Left renal pelvis (tissue), 4 donors: ENCODE measurements at regions not wholly inside any gene's neighbourhood (a gene's known extent, or its start where the extent isn't known, plus 50 kb on each side); places are given as distances from the start of the nearest gene placed in this dataset.

Experiments
- DNase-seq, 4 donors: peaks; one replicate each; pipeline ENCODE4 v3.0.0-alpha.2; 2013; ENCODE audit warnings: low read depth in 4 of 4, low spot score in 3 of 4

GRCh38 chr7:45976485-45976856 is 55.4 kb upstream of the IGFBP3 start:
- no peak for DNase-seq

GRCh38 chr7:45975847-45976484 is 54.9 kb upstream of the IGFBP3 start:
- no peak for DNase-seq

- DNase-seq: no peak
Measured at GRCh38 chr7:45975367-45975766, 54.3 kb upstream of the IGFBP3 start.

- no peak for DNase-seq
Measured at GRCh38 chr7:45974540-45975360, 53.7 kb upstream of the IGFBP3 start.

GRCh38 chr7:45973725-45974532 is 52.9 kb upstream of the IGFBP3 start:
- no peak for DNase-seq

GRCh38 chr7:45972629-45973312 is 51.7 kb upstream of the IGFBP3 start:
- no peak for DNase-seq

- no peak for DNase-seq
Measured at GRCh38 chr7:45971661-45972175, 50.6 kb upstream of the IGFBP3 start.

- DNase-seq: no peak
Measured at GRCh38 chr7:45971171-45971570, 50.1 kb upstream of the IGFBP3 start.
